ENCODE measurements at regions not wholly inside any gene's neighbourhood (a gene's known extent, or its start where the extent isn't known, plus 50 kb on each side); places are given as distances from the start of the nearest gene placed in this dataset.

GRCh38 chr1:115430441-115431158 is 92.6 kb upstream of the NGF start:
- no peak overlapping the region for H3K27ac ChIP-seq (ENCODE audit: low read depth in 1 of 2, low read length in 2 of 2)
- no peak for TF ChIP-seq MAX (IDR thresholded peaks at IDR 0.05)
- TF ChIP-seq SP1 (IDR thresholded peaks at IDR 0.05): no peak
- no peak for TF ChIP-seq TAF1 (conservative IDR thresholded peaks at IDR 0.05)
- no peak for TF ChIP-seq EGR1 (IDR thresholded peaks at IDR 0.05; ENCODE audit: low read depth in 2 of 2)
- TF ChIP-seq FOXA2 (IDR thresholded peaks at IDR 0.05): no peak
- no peak for TF ChIP-seq CTCF (IDR thresholded peaks at IDR 0.05; ENCODE audit: low read depth, low read length, missing input control)
- no peak for TF ChIP-seq HNF4G (IDR thresholded peaks at IDR 0.05)
- TF ChIP-seq REST (IDR thresholded peaks at IDR 0.05): no peak
- TF ChIP-seq FOXA1 (IDR thresholded peaks at IDR 0.05): no peak
- no peak for TF ChIP-seq GABPA (IDR thresholded peaks at IDR 0.05 in 1 of 2, conservative IDR thresholded peaks at IDR 0.05 in 1 of 2)
- no peak for TF ChIP-seq HNF4A (conservative IDR thresholded peaks at IDR 0.05)
- TF ChIP-seq RAD21 (IDR thresholded peaks at IDR 0.05): no peak
- no peak for TF ChIP-seq ATF3 (IDR thresholded peaks at IDR 0.05)
- no peak for TF ChIP-seq RXRA (IDR thresholded peaks at IDR 0.05)
- no peak for TF ChIP-seq ZBTB33 (IDR thresholded peaks at IDR 0.05)
- 84% methylated on average over 7 of the region's 7 CpGs for WGBS

More at GRCh38 chr1:115430441-115431158, 92.6 kb upstream of the NGF start:
- Histone ChIP-seq H3K36me3 (ENCODE audit: control insufficient read depth in 4 of 4, insufficient read depth in 3 of 4, low read depth in 1 of 4, low read length in 3 of 4) (no peaks in the 10 kb centered on the region), H3K4me3 (ENCODE audit: low read depth in 1 of 3, low read length in 3 of 3) (no peak overlapping the region), H3K9me3 (ENCODE audit: control insufficient read depth in 4 of 4, low read length in 3 of 4) (no peaks in the 10 kb centered on the region), H3K4me1 (ENCODE audit: control insufficient read depth in 4 of 4, insufficient read depth in 4 of 4, low read length in 3 of 4) (no peaks in the 10 kb centered on the region), H3K9ac (ENCODE audit: low read depth in 1 of 2, low read length in 2 of 2) (no peak overlapping the region), H3K27me3 (ENCODE audit: control insufficient read depth in 4 of 4, insufficient read depth in 4 of 4, low read length in 3 of 4) (peaks cover 0 to 4% (median 0%) of the 10 kb centered on the region in 4 donors)
- no peak for DNase-seq (ENCODE audit: low spot score)

All from liver (tissue), 8 donors.